DND-41 (cell line): ENCODE measurements at regions not wholly inside any gene's neighbourhood (a gene's known extent, or its start where the extent isn't known, plus 50 kb on each side); places are given as distances from the start of the nearest gene placed in this dataset.

ENCODE experiments used
- EZH2 ChIP-seq: IDR thresholded peaks from 3 replicates; pipeline ENCODE4 v1.6.1; 2012; ENCODE audit warnings: borderline replicate concordance, low read depth, mild to moderate bottlenecking, moderate library complexity, low read length, inconsistent platforms; ENCODE audit not compliant: severe bottlenecking
- TF ChIP-seq, protein P1 (sequence below): IDR thresholded peaks from 2 replicates; pipeline ENCODE4 v1.5.1; 2012; ENCODE audit warnings: borderline replicate concordance, low read length, moderate library complexity, mild to moderate bottlenecking; ENCODE audit not compliant: poor library complexity, severe bottlenecking; ENCODE audit errors: extremely low read depth

GRCh38 chr16:35203636-35204035 is 1744.2 kb downstream of the TP53TG3F start:
- TF ChIP-seq, protein P1, sequence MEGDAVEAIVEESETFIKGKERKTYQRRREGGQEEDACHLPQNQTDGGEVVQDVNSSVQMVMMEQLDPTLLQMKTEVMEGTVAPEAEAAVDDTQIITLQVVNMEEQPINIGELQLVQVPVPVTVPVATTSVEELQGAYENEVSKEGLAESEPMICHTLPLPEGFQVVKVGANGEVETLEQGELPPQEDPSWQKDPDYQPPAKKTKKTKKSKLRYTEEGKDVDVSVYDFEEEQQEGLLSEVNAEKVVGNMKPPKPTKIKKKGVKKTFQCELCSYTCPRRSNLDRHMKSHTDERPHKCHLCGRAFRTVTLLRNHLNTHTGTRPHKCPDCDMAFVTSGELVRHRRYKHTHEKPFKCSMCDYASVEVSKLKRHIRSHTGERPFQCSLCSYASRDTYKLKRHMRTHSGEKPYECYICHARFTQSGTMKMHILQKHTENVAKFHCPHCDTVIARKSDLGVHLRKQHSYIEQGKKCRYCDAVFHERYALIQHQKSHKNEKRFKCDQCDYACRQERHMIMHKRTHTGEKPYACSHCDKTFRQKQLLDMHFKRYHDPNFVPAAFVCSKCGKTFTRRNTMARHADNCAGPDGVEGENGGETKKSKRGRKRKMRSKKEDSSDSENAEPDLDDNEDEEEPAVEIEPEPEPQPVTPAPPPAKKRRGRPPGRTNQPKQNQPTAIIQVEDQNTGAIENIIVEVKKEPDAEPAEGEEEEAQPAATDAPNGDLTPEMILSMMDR, result no peak
- no peak for TF ChIP-seq EZH2
